ENCODE measurements at regions not wholly inside any gene's neighbourhood (a gene's known extent, or its start where the extent isn't known, plus 50 kb on each side); places are given as distances from the start of the nearest gene placed in this dataset.

- no peak overlapping the region for H3K4me3 ChIP-seq (ENCODE audit: low read depth in 2 of 2, low read length in 1 of 2)
- no peak overlapping the region for H2AFZ ChIP-seq (ENCODE audit: low read depth)
- no peak overlapping the region for H3K27ac ChIP-seq (ENCODE audit: low read depth in 2 of 2, low read length in 1 of 2)
- H3K4me2 ChIP-seq, result no peak overlapping the region
- no peaks in the 10 kb centered on the region for H3K9me2 ChIP-seq
- H3K79me2 ChIP-seq (ENCODE audit: insufficient read depth), result no peaks in the 10 kb centered on the region
- CTCF ChIA-PET, result interaction anchor here (0.8 to 0.9 kb wide), 3 partner anchors 9 to 575 kb away, joined by 3 read pairs; no protein-coding TSS in a partner anchor
- no peaks in the 10 kb centered on the region for H3K27me3 ChIP-seq (ENCODE audit: insufficient read depth)
- no peaks in the 10 kb centered on the region for H3K4me1 ChIP-seq (ENCODE audit: control insufficient read depth in 1 of 2, insufficient read depth in 2 of 2, low read depth in 1 of 2, low read length in 1 of 2)
- DNase-seq, result no peak
- WGBS (ENCODE audit: low lambda C conversion rate), result 16% methylated on average over 4 of the region's 4 CpGs
- H4K20me1 ChIP-seq (ENCODE audit: insufficient read depth), result no peaks in the 10 kb centered on the region
- no peak overlapping the region for H3K9ac ChIP-seq
- H3K36me3 ChIP-seq (replicated peaks in 1 of 2; ENCODE audit: control insufficient read depth in 1 of 2, insufficient read depth in 2 of 2, low read length in 1 of 2), result no peaks in the 10 kb centered on the region
- POLR2A ChIA-PET, result no interaction called here
- TF ChIP-seq, protein P1, sequence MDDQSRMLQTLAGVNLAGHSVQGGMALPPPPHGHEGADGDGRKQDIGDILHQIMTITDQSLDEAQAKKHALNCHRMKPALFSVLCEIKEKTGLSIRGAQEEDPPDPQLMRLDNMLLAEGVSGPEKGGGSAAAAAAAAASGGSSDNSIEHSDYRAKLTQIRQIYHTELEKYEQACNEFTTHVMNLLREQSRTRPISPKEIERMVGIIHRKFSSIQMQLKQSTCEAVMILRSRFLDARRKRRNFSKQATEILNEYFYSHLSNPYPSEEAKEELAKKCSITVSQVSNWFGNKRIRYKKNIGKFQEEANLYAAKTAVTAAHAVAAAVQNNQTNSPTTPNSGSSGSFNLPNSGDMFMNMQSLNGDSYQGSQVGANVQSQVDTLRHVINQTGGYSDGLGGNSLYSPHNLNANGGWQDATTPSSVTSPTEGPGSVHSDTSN (IDR thresholded peaks at IDR 0.05), result no peak
- TF ChIP-seq SMC3 (IDR thresholded peaks at IDR 0.05; ENCODE audit: low read depth, low read length), result no peak
- TF ChIP-seq EZH2phosphoT487 (IDR thresholded peaks at IDR 0.05; ENCODE audit: borderline replicate concordance, low read depth), result no peak
- TF ChIP-seq IRF3 (IDR thresholded peaks at IDR 0.05; ENCODE audit: low read depth, low read length), result no peak
- TF ChIP-seq TAF1 (IDR thresholded peaks at IDR 0.05; ENCODE audit: borderline replicate concordance, low read depth, low read length), result no peak
- TF ChIP-seq EP300 (IDR thresholded peaks at IDR 0.05; ENCODE audit: borderline replicate concordance in 1 of 2, low read depth in 1 of 2, low read length in 1 of 2), result no peak
- TF ChIP-seq FOXM1 (IDR thresholded peaks at IDR 0.05; ENCODE audit: low read depth), result no peak
- TF ChIP-seq ELF1 (IDR thresholded peaks at IDR 0.05), result no peak
- TF ChIP-seq TCF12 (IDR thresholded peaks at IDR 0.05), result no peak
- TF ChIP-seq, protein P2, sequence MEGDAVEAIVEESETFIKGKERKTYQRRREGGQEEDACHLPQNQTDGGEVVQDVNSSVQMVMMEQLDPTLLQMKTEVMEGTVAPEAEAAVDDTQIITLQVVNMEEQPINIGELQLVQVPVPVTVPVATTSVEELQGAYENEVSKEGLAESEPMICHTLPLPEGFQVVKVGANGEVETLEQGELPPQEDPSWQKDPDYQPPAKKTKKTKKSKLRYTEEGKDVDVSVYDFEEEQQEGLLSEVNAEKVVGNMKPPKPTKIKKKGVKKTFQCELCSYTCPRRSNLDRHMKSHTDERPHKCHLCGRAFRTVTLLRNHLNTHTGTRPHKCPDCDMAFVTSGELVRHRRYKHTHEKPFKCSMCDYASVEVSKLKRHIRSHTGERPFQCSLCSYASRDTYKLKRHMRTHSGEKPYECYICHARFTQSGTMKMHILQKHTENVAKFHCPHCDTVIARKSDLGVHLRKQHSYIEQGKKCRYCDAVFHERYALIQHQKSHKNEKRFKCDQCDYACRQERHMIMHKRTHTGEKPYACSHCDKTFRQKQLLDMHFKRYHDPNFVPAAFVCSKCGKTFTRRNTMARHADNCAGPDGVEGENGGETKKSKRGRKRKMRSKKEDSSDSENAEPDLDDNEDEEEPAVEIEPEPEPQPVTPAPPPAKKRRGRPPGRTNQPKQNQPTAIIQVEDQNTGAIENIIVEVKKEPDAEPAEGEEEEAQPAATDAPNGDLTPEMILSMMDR (IDR thresholded peaks at IDR 0.05), result no peak
- TF ChIP-seq RXRA (IDR thresholded peaks at IDR 0.05; ENCODE audit: borderline replicate concordance, low read depth), result no peak
- no peak for TF ChIP-seq RCOR1 (IDR thresholded peaks at IDR 0.05; ENCODE audit: low read length)
- no peak for TF ChIP-seq JUND (IDR thresholded peaks at IDR 0.05)
- TF ChIP-seq, protein P3, sequence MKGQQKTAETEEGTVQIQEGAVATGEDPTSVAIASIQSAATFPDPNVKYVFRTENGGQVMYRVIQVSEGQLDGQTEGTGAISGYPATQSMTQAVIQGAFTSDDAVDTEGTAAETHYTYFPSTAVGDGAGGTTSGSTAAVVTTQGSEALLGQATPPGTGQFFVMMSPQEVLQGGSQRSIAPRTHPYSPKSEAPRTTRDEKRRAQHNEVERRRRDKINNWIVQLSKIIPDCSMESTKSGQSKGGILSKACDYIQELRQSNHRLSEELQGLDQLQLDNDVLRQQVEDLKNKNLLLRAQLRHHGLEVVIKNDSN (IDR thresholded peaks at IDR 0.05; ENCODE audit: borderline replicate concordance, low read depth), result no peak
- H3F3A ChIP-seq (replicated peaks; ENCODE audit: insufficient read depth), result no peaks in the 10 kb centered on the region
- H3K9me3 ChIP-seq, result no peaks in the 10 kb centered on the region
Measured at GRCh38 chr10:121036431-121036830, 185.3 kb downstream of the WDR11 start.

GRCh38 chr10:121041499-121041898 lies 190.3 kb downstream of the WDR11 start:
- Histone ChIP-seq H3K79me2 (ENCODE audit: insufficient read depth) (no peaks in the 10 kb centered on the region), H4K20me1 (ENCODE audit: insufficient read depth) (no peaks in the 10 kb centered on the region), H3K27ac (ENCODE audit: low read depth in 2 of 2, low read length in 1 of 2) (no peak overlapping the region), H3K27me3 (ENCODE audit: insufficient read depth) (no peaks in the 10 kb centered on the region), H2AFZ (ENCODE audit: low read depth) (no peak overlapping the region), H3F3A (replicated peaks; ENCODE audit: insufficient read depth) (no peaks in the 10 kb centered on the region), H3K4me2 (no peak overlapping the region), H3K9ac (no peak overlapping the region), H3K4me3 (ENCODE audit: low read depth in 2 of 2, low read length in 1 of 2) (no peak overlapping the region), H3K4me1 (ENCODE audit: control insufficient read depth in 1 of 2, insufficient read depth in 2 of 2, low read depth in 1 of 2, low read length in 1 of 2) (no peaks in the 10 kb centered on the region), H3K9me3 (no peaks in the 10 kb centered on the region), H3K36me3 (replicated peaks in 1 of 2; ENCODE audit: control insufficient read depth in 1 of 2, insufficient read depth in 2 of 2, low read length in 1 of 2) (no peaks in the 10 kb centered on the region), H3K9me2 (no peaks in the 10 kb centered on the region)
- no peak for DNase-seq
- 33% methylated on average over 4 of the region's 4 CpGs for WGBS (ENCODE audit: low lambda C conversion rate)
- CTCF ChIA-PET, result interaction anchor here (1.5 kb wide), 1 partner anchor 13 kb away, joined by 4 read pairs; no protein-coding TSS in a partner anchor
- POLR2A ChIA-PET, result no interaction called here
- TF ChIP-seq TEAD4 (IDR thresholded peaks at IDR 0.05; ENCODE audit: borderline replicate concordance, insufficient read depth), result no peak
- no peak for TF ChIP-seq GABPA (IDR thresholded peaks at IDR 0.05; ENCODE audit: low read depth)
- TF ChIP-seq, protein P2 (IDR thresholded peaks at IDR 0.05), result no peak
- no peak for TF ChIP-seq RXRA (IDR thresholded peaks at IDR 0.05; ENCODE audit: borderline replicate concordance, low read depth)
- no peak for TF ChIP-seq FOXJ3 (CRISPR knock-in tag; IDR thresholded peaks at IDR 0.05)
- no peak for TF ChIP-seq ZBTB33 (IDR thresholded peaks at IDR 0.05; ENCODE audit: borderline replicate concordance, low read depth)

Measured in SK-N-SH (cell line).